SK-N-SH (cell line): ENCODE measurements at regions not wholly inside any gene's neighbourhood (a gene's known extent, or its start where the extent isn't known, plus 50 kb on each side); places are given as distances from the start of the nearest gene placed in this dataset.

Source experiments
- CTCF ChIA-PET: fragments of 300-600, 350-600 bp; formaldehyde crosslinking; extraction: SDS; loops from one replicate; lab custom pipeline; 2021; lab: Yijun Ruan, JAX
- POLR2A ChIA-PET: fragments of 350-600 bp; sonication (Branson Sonifier 250); formaldehyde crosslinking; extraction: SDS; loops from one replicate; lab custom pipeline; 2020; ENCODE audit warnings: antibody characterized with exemption, inconsistent platforms; lab: Yijun Ruan, JAX
- DNase-seq: peaks from one replicate; pipeline ENCODE4 v3.0.0; 2012
- H2AFZ ChIP-seq: fragments of 200-600 bp; sonication (generic); 2 replicates; pipeline ENCODE4 v1.8.1; 2016; ENCODE audit warnings: antibody characterized with exemption, mild to moderate bottlenecking, low read depth
- H3F3A ChIP-seq: fragments of 200-600 bp; sonication (generic); replicated peaks from 2 replicates; pipeline ENCODE3; 2016; ENCODE audit warnings: antibody characterized with exemption, mild to moderate bottlenecking; ENCODE audit not compliant: insufficient read depth
- H3K27ac ChIP-seq, 2 experiments: fragments of 200-500 bp in 1 of 2; fragments of 200-600 bp in 1 of 2; sonication (Bioruptor generic) in 1 of 2; sonication (generic), shearing (Covaris generic) in 1 of 2; 2 replicates each; pipeline versions ENCODE4 v1.5.1 to v1.6.1; 2014 to 2016; ENCODE audit warnings: low read depth in 2 of 2, inconsistent platforms in 1 of 2, low read length in 1 of 2, mild to moderate bottlenecking in 1 of 2, mixed read lengths in 1 of 2
- H3K27me3 ChIP-seq: fragments of 200-600 bp; sonication (generic), shearing (Covaris generic); 2 replicates; pipeline ENCODE4 v1.6.1; 2016; ENCODE audit warnings: mixed run types; ENCODE audit not compliant: insufficient read depth
- H3K36me3 ChIP-seq, 2 experiments: fragments of 200-500 bp in 1 of 2; fragments of 200-600 bp in 1 of 2; sonication (Bioruptor generic) in 1 of 2; sonication (generic) in 1 of 2; replicated peaks in 1 of 2; 2 replicates each; pipeline versions ENCODE3 to v1.5.1; 2014 to 2016; ENCODE audit warnings: low read length in 1 of 2, mild to moderate bottlenecking in 1 of 2; ENCODE audit not compliant: insufficient read depth in 2 of 2, control insufficient read depth in 1 of 2
- H3K4me1 ChIP-seq, 2 experiments: fragments of 200-500 bp in 1 of 2; fragments of 200-600 bp in 1 of 2; sonication (Bioruptor generic) in 1 of 2; sonication (generic), shearing (Covaris generic) in 1 of 2; 2 replicates each; pipeline versions ENCODE4 v1.5.1 to v1.6.1; 2014 to 2016; ENCODE audit warnings: low read depth in 1 of 2, low read length in 1 of 2, mixed run types in 1 of 2; ENCODE audit not compliant: insufficient read depth in 2 of 2, control insufficient read depth in 1 of 2
- H3K4me2 ChIP-seq: fragments of 200-600 bp; sonication (generic), shearing (Covaris generic); 2 replicates; pipeline ENCODE4 v1.6.1; 2017; ENCODE audit warnings: mixed run types
- H3K4me3 ChIP-seq, 2 experiments: fragments of 200-500 bp in 1 of 2; fragments of 200-600 bp in 1 of 2; sonication (Bioruptor generic) in 1 of 2; sonication (generic), shearing (Covaris generic) in 1 of 2; 2 replicates each; pipeline versions ENCODE4 v1.5.1 to v1.8.1; 2014 to 2016; ENCODE audit warnings: low read depth in 2 of 2, inconsistent platforms in 1 of 2, low read length in 1 of 2, mild to moderate bottlenecking in 1 of 2, mixed read lengths in 1 of 2, moderate library complexity in 1 of 2
- H3K79me2 ChIP-seq: fragments of 200-600 bp; sonication (generic); 2 replicates; pipeline ENCODE4 v1.8.1; 2017; ENCODE audit warnings: mild to moderate bottlenecking; ENCODE audit not compliant: insufficient read depth
- H3K9ac ChIP-seq: fragments of 200-600 bp; sonication (generic); 2 replicates; pipeline ENCODE4 v1.6.1; 2017; ENCODE audit warnings: mixed run types
- H3K9me2 ChIP-seq: fragments of 200-600 bp; sonication (generic); 2 replicates; pipeline ENCODE4 v1.6.1; 2017; ENCODE audit warnings: mixed run types
- H3K9me3 ChIP-seq: fragments of 200-600 bp; sonication (generic); 2 replicates; pipeline ENCODE4 v1.6.1; 2017; ENCODE audit warnings: mixed run types, mild to moderate bottlenecking, moderate library complexity
- H4K20me1 ChIP-seq: fragments of 200-600 bp; sonication (generic); 2 replicates; pipeline ENCODE4 v1.6.1; 2017; ENCODE audit warnings: mild to moderate bottlenecking, mixed run types; ENCODE audit not compliant: insufficient read depth
- CHD2 ChIP-seq: fragments of 150-350 bp; IDR thresholded peaks from 2 replicates; pipeline ENCODE4 v1.6.1; 2018; ENCODE audit warnings: low read length; ENCODE audit not compliant: partially characterized antibody
- ELF1 ChIP-seq: IDR thresholded peaks from 2 replicates; pipeline ENCODE4 v1.4.0; 2012
- EP300 ChIP-seq, 2 experiments: IDR thresholded peaks; 2 replicates each; pipeline versions ENCODE4 v1.4.0 to v1.6.1; 2012; ENCODE audit warnings: borderline replicate concordance in 1 of 2, low read depth in 1 of 2, low read length in 1 of 2
- EZH2phosphoT487 ChIP-seq: fragments of 200-600 bp; sonication (generic); IDR thresholded peaks from 2 replicates; pipeline ENCODE4 v1.6.1; 2017; ENCODE audit warnings: low read depth, mixed run types, mild to moderate bottlenecking, antibody characterized with exemption, moderate library complexity, borderline replicate concordance
- FOSL2 ChIP-seq: IDR thresholded peaks from 2 replicates; pipeline ENCODE4 v1.4.0; 2012; ENCODE audit warnings: low read depth, mild to moderate bottlenecking, moderate library complexity, borderline replicate concordance
- FOXM1 ChIP-seq: IDR thresholded peaks from 2 replicates; pipeline ENCODE4 v1.4.0; 2012; ENCODE audit warnings: low read depth, mild to moderate bottlenecking
- GABPA ChIP-seq: IDR thresholded peaks from 2 replicates; pipeline ENCODE4 v1.4.0; 2012; ENCODE audit warnings: low read depth, mild to moderate bottlenecking
- GATA2 ChIP-seq: sonication (generic); formaldehyde crosslinking; IDR thresholded peaks from 2 replicates; pipeline ENCODE4 v1.5.0; 2020; ENCODE audit warnings: mild to moderate bottlenecking, missing genetic modification reagents
- MEF2A ChIP-seq: IDR thresholded peaks from 2 replicates; pipeline ENCODE4 v1.4.0; 2012; ENCODE audit warnings: low read depth, borderline replicate concordance
- MXI1 ChIP-seq: IDR thresholded peaks from 2 replicates; pipeline ENCODE4 v1.6.1; 2012; ENCODE audit warnings: mild to moderate bottlenecking, low read depth, low read length, improper control_type of control experiment
- NRF1 ChIP-seq: IDR thresholded peaks from 2 replicates; pipeline ENCODE4 v1.6.1; 2012; ENCODE audit warnings: low read depth, mild to moderate bottlenecking, low read length
- RCOR1 ChIP-seq: fragments of 150-350 bp; IDR thresholded peaks from 2 replicates; pipeline ENCODE4 v1.6.1; 2017; ENCODE audit warnings: antibody characterized with exemption, low read length
- REST ChIP-seq: IDR thresholded peaks from 2 replicates; pipeline ENCODE4 v1.6.1; 2012; ENCODE audit warnings: mild to moderate bottlenecking, low read depth, low read length, moderate library complexity
- RXRA ChIP-seq: IDR thresholded peaks from 2 replicates; pipeline ENCODE4 v1.4.0; 2012; ENCODE audit warnings: low read depth, mild to moderate bottlenecking, borderline replicate concordance
- TCF12 ChIP-seq: IDR thresholded peaks from 2 replicates; pipeline ENCODE4 v1.4.0; 2012
- TEAD4 ChIP-seq: IDR thresholded peaks from 2 replicates; pipeline ENCODE4 v1.4.0; 2012; ENCODE audit warnings: mild to moderate bottlenecking, borderline replicate concordance; ENCODE audit not compliant: insufficient read depth
- WGBS: methylation state at CpG from one replicate; pipeline ENCODE4 v1.1.6; 2017; ENCODE audit warnings: low lambda C conversion rate; 5-methylcytosine and 5-hydroxymethylcytosine counted together

- TF ChIP-seq TCF12 = no peak
- TF ChIP-seq FOSL2 = no peak
Observed at GRCh38 chr14:71675900-71676287, 256.3 kb upstream of the RGS6 start (continued).

- ChIA-PET POLR2A (no interaction called here), CTCF (interaction anchor here (0.9 kb wide), 1 partner anchor 9 kb away, joined by 3 read pairs; no protein-coding TSS in a partner anchor)
- no peaks in the 10 kb centered on the region for H4K20me1 ChIP-seq
- no peak overlapping the region for H3K9ac ChIP-seq
- H3K4me1 ChIP-seq = no peaks in the 10 kb centered on the region; a peak in 2 of 4 replicates
- H3K36me3 ChIP-seq = peaks cover 0 to 3% of the 10 kb centered on the region in 2 experiments
- H3F3A ChIP-seq = no peaks in the 10 kb centered on the region
- TF ChIP-seq EZH2phosphoT487 (no peak), FOXM1 (no peak), MEF2A (no peak), GATA2 (CRISPR knock-in tag) (no peak), ELF1 (no peak), REST (no peak), RXRA (no peak), NRF1 (no peak), RCOR1 (no peak), TEAD4 (no peak), CHD2 (no peak), MXI1 (no peak), EP300 (IDR thresholded peaks at IDR 0.05; ENCODE audit: borderline replicate concordance in 1 of 2, low read depth in 1 of 2, low read length in 1 of 2) (no peak), GABPA (no peak)
- no peak overlapping the region for H3K27ac ChIP-seq
- H3K9me2 ChIP-seq = no peaks in the 10 kb centered on the region
- no peaks in the 10 kb centered on the region for H3K9me3 ChIP-seq
- H3K79me2 ChIP-seq = no peaks in the 10 kb centered on the region
- H3K4me3 ChIP-seq = no peak overlapping the region
- 95% methylated on average over 10 of the region's 10 CpGs for WGBS
- DNase-seq = no peak
- H3K4me2 ChIP-seq = no peak overlapping the region
- no peak overlapping the region for H2AFZ ChIP-seq
- H3K27me3 ChIP-seq = no peaks in the 10 kb centered on the region
Observed at GRCh38 chr14:71680736-71681387, 251.4 kb upstream of the RGS6 start.
